ENCODE measurements at regions not wholly inside any gene's neighbourhood (a gene's known extent, or its start where the extent isn't known, plus 50 kb on each side); places are given as distances from the start of the nearest gene placed in this dataset.
"Not testable (repeated sequence)": the region's sequence is repeated elsewhere in the genome, so short reads cannot be mapped to it uniquely, and the experiment has no call there.

DNA sequence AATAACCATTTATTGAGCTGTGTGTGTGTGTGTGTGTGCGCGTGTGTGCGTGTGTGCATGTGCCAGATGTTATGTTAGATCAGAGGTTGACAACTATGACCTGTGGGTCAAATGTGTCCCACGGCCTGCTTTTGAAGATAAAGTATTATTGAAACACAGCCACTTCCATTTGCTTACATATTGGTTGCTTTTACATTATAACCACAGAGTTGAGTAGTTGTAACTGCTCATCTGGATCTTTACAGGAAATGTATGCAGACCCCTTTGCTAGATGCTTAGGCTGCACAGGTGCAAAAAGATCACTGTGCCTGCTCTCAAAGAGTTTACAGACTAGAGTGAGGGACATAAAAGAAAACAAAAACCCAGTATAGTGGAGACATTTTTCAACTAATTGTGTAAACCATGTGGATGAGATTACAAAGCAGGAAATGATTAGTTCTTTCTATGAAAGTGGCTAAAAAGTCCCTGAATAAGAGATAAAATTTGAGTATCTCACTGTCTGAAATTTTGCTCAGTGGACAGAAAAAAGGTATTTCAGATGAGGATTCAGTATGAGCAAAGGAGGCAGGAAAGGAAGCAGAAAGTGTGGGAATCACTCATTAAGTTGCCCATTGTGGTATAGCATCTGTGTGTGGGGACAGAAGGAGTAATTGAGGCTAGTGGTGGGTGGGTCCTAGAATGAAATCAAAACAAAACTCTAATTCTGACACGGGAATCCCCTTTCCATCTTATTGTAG lies 188.4 kb downstream of the PAH start:
- no peak for DNase-seq (ENCODE audit: low spot score)

DNA sequence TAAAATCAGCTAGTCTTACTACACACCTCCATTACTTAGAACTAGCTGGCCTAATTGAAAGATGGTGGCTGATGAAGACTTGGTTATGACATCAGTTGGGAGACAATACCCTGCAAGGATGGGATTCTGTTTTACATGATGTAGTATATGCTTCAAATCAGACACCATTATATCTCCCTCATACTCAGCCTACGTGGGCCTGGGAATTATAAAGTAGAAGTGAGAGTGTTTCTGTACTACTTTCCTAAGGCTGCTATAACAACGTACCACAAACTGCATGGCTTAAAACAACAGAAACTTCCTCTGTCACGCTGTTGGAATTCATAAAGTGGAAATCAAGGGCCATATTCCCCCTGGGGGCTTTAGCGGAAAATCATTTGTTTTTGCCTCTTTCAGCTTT lies 190.4 kb downstream of the PAH start:
- DNase-seq (ENCODE audit: low spot score) = no peak

DNA sequence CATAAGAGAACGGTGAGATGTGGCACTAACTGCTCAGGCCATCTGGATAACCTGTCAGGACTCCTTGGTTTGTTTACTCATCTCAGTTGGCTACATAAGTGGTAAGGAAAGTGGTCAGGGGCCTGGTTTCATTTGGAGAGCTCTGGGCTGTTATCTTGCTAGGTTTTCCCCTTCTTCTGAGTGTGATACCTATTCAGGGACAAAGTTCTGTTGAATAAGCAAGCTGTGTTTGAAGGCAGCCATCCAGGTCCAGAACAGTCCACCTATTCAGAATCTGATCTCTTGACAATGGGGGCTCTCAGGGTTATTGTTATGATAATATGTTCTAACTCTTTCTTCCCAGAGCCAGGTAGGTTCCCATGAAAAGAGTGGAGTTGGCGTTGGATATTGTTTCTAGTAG lies 194.9 kb downstream of the PAH start:
- no peak for DNase-seq (ENCODE audit: low spot score)

DNA sequence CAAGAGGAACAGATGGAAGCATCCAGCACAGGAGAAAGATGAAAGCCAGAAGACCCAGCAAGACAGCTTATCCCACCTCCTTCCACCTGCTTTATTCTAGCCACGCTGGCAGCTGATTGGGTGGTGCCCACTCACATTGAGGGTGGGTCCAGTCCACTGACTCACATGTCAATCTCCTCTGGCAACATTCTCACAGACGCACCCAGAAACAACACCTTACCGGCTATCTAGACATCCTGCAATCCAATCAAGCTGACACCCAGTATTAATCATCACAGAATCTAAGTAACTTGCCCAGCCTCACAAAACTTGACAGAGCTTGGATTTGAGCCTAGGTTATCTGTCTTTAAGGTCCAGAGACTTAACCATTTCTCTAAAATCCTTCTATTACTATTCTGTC lies 208.9 kb downstream of the PAH start:
- DNase-seq (ENCODE audit: low spot score) = no peak

DNA sequence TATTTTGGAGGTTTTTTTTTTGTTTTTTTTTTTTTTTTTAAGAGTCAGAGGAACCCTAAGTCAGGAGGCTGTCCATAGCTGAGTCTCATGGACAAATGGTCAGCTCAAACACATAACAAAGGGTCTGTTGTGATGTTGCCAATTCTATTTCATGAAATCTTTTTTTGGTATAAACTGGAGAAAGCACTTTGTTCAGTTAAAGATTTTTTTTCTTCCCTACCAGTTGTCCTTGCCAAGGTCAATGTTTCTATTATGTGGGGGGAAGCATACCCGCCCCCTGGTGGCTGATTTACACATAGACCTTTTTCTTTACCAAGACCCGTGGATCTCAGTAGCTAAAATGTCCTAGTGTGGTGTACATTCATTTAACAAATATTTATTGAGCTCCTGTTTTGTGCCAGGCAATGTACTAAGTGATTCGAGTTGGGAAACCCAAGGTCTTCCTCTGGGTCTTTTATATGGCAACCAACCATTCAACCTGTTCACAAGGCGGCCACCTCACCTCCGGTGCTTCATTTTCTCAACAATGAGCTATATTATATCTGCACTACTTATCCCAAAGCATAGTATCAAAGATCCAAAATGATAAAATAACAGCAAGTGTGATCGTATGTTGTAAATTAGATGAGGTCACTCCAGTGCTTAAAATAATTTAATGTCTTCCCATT lies 214.5 kb downstream of the PAH start:
- no peak for DNase-seq (ENCODE audit: low spot score)

DNA sequence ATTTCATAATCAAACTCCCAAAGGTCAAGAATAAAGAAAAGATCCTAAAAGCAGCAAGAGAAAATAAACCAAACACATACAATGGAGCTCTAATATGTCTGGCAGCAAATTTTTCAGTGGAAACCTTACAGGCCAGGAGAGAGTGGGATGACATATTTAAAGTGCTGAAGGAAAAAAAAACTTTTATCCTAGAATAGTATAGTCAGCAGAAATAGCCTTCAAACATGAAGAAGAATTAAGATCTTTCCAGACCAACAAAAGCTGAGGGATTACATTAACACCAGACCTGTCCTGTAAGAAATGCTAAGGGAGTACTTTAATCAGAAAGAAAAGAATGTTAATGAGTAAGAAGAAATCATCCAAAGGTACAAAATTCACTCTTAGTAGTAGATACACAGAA lies 215.7 kb upstream of the IGF1 start:
- DNase-seq (ENCODE audit: low spot score) = no peak

DNA sequence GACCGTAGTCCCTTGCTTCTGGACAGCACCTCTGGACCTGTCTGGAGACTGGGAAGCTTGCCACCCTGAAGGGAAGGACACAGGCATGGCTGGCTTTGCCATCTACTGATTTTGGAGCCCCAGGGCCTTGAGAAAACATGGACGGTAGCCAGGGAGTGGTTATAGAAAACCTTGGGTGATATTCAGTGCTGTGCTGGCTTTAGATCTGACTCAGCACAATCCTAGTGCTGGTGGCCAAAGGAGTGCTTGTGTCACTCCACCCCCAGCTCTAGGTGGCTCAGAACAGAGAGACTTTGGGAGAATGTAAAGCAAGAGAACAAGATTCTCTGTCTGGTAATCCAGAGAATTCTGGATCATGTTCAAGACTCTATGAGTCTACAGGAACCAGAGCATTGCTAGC lies 214.5 kb upstream of the IGF1 start:
- DNase-seq (ENCODE audit: low spot score) = no peak

DNA sequence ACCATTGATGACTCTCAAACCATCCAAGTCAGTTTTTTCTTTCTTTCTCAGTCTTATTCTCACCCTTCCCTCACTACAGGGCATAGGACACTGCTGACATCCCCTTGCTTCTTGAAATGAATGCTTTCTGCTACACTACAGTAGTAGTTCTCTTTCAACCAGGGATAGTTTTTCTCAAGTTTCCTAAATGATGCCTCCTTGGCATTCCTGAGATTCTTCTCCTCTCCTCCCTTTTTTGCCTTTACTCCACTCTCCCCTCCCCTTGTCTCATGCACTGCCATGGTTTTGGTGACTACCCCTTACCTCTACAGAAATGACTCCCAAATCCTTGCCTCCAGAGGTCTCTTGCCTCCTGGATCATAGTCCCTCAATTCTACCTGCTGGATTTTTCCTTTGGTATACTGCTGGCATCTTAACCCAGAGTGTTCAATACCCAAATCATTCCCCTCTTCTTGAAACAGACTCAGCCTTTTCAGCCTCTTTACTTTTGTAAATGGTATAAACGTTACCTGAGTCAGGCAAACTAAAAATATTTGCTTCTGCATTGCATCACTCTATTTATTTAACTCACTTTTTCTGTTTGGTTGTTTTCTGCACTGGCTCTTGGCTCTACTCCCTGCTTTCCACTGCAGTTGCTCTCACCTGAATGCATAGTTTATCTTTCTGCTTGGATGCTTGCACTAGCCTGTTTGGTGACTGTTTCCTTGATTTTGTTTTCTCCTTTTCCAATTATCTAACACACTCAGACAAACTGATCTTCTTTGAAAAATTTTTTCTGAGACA lies 211.6 kb upstream of the IGF1 start:
- no peak for DNase-seq (ENCODE audit: low spot score)

DNA sequence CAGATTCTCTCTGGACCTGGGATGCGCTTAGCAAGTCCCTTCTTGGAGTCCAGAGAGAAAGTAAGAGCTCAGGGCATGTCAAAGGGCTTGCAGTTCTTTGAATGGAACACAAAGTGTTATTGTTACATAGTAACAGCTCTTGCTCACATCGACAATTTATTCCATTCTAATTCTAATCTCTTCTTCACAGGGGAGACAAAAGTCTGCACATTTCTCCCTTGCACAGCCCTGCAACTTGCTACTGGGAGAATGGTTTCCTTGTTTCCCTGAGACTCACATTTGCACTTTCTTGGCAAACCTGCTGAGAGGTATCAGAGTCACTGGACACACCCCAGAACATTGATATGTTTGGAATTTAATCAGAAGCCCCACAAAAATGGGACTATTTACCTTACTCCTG lies 209.9 kb upstream of the IGF1 start:
- no peak for DNase-seq (ENCODE audit: low spot score)

DNA sequence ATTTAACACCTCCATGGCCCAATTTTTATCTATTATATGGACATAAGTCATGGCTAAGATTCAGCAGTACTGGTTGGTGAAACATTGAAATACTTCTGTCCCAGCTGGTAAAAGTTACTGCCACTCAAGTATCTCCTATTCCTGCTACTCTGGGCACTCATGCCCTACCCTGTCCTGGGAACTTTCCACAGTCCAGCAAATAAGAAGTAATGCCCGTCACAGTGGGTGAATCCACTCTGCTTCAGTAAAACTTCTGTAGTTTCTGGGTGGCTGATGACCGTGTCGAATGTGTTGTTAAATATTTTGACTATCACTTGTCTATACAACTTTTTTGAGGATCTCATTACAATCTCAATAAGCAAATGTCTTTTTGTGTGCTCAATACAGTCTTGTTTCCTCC lies 209.3 kb upstream of the IGF1 start:
- DNase-seq (ENCODE audit: low spot score) = no peak

DNA sequence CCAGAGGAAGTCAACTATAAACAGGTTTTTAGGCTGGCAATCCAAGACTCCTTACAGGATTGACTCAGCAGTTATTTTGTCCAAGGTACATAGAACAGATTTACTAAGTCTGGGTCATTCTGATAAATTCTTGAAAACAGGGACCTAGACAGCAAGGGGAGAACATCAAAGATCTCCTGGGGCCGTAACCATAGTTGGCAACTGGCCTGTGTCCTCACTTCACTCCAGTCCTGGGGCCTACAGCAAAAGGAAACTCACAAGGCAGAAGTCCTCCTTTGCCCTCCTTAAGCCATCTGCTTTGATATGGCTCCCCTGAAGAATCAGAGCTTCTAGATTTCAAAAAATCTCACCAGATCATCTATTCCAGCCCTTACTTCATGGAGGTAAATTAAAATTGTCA lies 207.2 kb upstream of the IGF1 start:
- DNase-seq (ENCODE audit: low spot score) = no peak

DNA sequence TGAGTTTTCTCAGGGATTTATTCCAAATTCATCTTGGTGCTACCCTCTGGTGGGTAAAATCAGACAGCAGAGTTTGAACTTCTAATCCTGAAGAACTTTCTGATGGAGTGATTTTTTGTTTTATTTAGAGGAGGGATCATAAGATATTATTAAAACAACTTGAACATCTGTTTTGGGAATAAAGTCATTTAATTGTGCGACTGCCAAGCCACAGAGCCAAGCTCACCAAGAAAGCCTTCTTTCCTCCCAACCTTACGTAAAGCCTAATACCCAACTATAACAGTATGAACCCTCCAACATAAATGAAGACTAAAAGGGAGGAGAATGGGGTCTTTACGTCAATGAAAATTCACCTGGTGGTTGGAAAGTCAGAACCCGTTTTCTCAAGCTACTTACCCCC lies 205.5 kb upstream of the IGF1 start:
- DNase-seq (ENCODE audit: low spot score) = no peak

DNA sequence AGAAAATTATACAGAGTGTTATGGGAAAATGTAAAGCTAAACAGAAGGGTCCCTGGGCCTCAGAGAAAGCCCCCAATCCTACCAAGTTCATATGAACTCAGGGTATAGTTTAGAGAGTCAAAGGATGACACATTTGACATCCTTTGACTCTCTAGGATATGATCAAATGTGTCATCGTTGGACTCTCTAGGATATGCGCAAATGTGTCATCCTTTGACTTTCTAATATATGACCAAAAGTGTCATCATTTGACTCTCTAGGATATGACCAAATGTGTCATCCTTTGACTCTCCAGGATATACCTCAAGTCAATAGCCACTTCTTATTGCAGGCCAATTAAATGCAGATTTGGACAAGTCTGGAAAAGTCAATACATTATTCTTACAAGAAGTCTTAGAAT lies 204.8 kb upstream of the IGF1 start:
- no peak for DNase-seq (ENCODE audit: low spot score)

DNA sequence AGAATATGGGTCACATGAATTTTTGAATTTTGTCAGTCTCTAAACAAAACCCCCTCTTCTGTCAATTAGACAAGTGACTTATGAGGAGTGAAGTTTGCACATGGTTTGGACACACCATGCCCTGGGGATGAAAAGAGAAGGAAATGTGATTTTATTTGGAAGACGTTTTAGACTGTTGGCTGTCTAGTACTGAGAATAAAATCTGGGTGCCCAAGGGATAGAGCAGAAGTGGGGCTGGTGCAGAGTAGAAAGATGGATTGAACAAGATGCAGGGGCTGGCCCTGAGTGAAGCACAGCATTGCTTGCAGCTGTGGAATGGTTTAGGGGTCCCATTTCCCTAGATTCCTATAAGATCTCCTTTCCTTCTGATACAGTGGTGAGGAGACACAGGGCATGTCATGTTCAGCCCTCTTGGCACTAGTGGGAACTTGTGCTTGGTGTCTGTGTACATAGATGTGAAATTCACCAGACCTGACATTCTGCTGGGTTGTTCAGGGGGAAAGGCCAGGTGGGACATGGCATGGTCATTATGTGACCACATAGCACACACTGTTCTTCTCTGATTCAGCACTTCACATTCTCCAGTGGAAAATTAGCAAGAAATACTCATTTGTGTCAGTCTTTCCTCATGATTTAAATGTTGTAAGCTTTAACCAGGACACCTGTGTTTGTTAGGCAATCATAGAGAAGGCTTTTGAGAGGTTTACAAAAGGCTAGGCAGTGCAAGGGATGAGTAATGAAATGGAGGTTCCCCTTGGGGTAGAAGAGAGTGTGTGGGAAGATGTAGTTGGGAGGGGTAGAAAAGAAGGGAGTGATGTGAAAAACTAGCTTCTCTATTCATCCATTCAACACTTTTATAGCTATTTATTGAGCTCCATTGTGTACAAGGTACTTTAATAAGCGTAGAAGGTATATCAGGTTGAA lies 202.3 kb upstream of the IGF1 start:
- DNase-seq (ENCODE audit: low spot score) = no peak

DNA sequence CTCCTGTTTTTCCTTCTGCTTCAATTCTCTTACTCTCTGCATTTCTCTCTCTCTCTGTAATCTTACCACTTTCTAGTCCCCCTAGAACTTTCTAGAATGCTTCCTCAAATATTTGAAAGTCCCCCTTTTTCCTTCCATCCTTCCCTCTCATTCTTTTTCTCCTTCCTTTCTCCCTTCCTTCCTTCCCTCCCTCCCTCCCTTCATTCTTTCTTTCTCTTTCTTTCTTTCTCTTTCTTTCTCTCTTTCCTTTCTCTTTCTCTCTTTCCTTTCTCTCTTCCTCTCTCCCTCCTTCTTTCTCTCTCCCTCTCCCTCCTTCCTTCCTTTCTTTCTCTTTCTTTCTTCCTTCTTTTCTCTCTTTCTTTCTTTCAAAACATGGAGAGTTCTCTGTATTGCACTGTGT lies 201.4 kb upstream of the IGF1 start:
- no peak for DNase-seq (ENCODE audit: low spot score)

DNA sequence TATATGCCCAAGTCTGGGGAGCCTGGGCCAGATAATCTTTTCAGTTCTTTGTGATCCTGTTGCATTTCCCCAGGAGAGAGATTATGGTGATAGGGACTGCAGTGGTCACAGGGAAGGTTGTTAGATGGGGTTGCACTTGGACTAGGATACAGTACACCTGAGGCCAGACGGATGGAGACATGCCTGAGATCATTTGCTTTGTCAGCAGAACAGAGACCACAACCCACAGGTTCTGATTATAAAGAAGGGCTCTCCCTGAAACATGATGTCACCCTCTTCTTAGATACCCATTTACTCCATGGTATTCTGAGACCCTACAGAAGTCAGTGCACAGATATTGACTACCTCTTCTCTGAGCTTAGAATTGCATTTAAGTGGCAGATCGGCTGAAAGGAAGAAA lies 200.9 kb upstream of the IGF1 start:
- DNase-seq (ENCODE audit: low spot score) = no peak

DNA sequence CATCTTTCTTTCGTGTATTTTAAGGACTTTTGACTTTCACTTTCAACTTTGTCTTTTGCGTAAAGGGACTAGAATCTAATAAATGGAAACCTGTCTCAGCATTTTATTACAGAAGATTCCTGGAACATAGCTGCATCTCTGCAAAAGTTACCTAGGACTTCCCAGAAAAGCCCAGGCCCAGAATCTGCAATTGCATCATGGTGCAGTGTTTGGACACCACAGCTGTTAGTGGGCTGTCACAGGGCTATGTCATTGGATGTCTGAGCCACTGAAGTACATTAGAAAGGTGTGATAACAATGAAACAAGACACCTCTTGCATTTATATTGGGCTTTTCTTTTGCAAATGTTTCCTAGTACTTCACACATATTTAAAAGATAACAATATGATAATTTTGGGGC lies 199.9 kb upstream of the IGF1 start:
- no peak for DNase-seq (ENCODE audit: low spot score)

DNA sequence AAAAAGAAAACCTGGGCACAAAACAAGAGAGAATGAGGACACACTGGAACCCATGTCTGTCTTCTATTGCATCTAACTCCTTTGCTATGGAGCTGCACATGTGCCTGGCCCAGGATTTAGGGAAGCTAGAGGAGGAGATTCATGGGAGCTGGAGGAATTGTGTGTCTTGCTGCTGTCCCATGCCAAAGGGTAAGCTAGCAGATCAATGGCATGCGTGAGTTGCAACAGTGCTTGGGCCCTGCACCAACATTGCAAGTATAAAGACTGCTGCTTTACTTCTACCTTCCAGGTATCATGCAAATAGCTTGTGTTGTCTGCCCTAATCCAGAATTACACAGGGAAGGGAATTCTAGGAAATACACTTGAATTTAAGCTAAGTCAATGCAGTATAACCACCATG lies 196.4 kb upstream of the IGF1 start:
- no peak for DNase-seq (ENCODE audit: low spot score)

DNA sequence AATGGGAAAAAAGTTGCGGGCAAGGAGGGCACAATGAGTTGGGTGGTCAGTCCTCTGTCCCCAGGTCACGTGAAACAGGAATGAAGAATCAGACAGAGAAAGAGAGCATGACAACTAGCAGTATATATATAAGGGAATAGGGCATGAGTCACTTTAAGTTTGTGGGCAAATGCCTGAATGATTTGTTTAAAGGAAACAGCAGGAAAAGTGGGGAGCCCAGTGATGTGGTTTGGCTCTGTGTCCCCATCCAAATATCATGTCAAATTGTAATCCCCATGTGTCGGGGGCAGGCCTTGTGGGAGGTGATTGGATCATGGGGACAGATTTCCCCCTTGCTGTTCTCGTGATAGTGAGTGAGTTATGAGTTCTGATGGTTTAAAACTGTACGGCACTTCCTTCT lies 195.3 kb upstream of the IGF1 start:
- no peak for DNase-seq (ENCODE audit: low spot score)

DNA sequence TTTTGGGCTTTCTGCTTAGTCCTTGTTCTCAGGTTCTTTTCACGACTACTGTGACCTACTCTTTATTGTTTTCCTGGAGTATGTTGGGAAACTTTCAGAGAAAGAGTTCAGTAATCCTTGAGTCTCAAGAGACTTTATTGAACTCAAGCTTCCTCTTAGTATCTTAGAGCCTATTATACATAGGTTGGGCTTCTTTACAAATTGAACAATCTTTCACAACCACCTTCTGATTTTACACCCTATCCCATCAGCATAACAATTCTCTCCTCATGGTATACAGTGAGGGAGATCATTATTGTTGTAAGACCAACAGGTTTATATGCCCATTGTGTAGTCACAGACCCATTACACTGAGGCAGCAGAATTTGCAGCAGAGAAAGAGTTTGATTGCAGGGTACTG lies 193.2 kb upstream of the IGF1 start:
- DNase-seq (ENCODE audit: low spot score) = no peak

DNA sequence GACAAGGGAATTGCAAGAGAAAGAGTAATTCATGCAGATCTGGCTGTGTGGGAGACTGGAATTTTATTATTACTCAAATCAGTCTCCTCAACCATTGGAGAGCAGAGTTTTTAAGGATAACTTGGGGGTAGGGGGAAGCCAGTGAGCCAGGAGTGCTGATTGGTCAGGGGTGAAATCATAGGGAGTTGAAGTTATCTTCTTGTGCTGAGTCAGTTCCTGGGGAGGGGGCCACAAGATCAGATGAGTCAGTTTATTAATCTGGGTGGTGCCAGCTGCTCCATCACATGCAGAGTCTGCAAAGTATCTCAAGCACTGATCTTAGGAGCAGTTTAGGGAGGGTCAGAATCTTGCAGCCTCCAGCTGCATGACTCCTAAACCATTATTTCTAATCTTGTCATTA lies 191.8 kb upstream of the IGF1 start:
- DNase-seq (ENCODE audit: low spot score) = not testable (repeated sequence)

DNA sequence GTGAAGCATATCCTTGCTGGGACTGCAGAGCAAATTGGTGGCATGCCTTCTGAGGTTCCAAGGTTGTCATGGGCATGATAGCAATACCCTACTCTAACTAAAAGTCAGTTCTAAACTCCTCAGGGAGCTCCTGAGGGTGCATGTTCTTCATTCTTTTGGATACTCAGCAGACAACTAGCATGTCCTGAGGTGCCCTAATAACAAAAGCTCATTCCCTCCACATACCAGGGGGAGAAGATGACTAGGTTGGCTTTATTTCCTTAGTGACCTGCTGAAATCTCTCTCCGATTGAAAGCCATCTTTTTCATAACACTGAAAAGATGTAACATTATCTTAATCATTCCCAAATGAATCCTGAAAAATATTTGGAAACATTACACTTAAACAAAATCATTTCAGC lies 188.7 kb upstream of the IGF1 start:
- DNase-seq (ENCODE audit: low spot score) = no peak
